ENCODE measurements at regions not wholly inside any gene's neighbourhood (a gene's known extent, or its start where the extent isn't known, plus 50 kb on each side); places are given as distances from the start of the nearest gene placed in this dataset.

DNA sequence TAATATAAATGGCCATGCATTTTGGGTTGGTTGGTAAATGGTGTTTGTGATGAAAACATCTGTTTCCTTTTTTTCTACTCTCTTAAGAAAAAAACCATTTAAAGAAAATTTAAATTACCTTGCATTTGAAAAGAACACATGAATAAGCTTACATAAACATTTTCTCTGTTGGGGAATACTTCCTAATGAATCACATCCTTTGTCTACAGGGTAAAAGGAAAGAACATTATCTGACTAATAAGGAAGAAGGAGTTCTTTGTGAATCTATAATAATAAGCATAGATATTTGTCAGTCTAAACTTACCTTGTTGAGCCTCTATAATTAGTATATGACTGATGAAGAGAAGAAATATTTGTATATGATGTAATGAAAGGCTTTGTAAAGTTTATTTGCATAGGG is 254.1 kb upstream of the ZNF717 start (continued):
- TF ChIP-seq, protein P1, sequence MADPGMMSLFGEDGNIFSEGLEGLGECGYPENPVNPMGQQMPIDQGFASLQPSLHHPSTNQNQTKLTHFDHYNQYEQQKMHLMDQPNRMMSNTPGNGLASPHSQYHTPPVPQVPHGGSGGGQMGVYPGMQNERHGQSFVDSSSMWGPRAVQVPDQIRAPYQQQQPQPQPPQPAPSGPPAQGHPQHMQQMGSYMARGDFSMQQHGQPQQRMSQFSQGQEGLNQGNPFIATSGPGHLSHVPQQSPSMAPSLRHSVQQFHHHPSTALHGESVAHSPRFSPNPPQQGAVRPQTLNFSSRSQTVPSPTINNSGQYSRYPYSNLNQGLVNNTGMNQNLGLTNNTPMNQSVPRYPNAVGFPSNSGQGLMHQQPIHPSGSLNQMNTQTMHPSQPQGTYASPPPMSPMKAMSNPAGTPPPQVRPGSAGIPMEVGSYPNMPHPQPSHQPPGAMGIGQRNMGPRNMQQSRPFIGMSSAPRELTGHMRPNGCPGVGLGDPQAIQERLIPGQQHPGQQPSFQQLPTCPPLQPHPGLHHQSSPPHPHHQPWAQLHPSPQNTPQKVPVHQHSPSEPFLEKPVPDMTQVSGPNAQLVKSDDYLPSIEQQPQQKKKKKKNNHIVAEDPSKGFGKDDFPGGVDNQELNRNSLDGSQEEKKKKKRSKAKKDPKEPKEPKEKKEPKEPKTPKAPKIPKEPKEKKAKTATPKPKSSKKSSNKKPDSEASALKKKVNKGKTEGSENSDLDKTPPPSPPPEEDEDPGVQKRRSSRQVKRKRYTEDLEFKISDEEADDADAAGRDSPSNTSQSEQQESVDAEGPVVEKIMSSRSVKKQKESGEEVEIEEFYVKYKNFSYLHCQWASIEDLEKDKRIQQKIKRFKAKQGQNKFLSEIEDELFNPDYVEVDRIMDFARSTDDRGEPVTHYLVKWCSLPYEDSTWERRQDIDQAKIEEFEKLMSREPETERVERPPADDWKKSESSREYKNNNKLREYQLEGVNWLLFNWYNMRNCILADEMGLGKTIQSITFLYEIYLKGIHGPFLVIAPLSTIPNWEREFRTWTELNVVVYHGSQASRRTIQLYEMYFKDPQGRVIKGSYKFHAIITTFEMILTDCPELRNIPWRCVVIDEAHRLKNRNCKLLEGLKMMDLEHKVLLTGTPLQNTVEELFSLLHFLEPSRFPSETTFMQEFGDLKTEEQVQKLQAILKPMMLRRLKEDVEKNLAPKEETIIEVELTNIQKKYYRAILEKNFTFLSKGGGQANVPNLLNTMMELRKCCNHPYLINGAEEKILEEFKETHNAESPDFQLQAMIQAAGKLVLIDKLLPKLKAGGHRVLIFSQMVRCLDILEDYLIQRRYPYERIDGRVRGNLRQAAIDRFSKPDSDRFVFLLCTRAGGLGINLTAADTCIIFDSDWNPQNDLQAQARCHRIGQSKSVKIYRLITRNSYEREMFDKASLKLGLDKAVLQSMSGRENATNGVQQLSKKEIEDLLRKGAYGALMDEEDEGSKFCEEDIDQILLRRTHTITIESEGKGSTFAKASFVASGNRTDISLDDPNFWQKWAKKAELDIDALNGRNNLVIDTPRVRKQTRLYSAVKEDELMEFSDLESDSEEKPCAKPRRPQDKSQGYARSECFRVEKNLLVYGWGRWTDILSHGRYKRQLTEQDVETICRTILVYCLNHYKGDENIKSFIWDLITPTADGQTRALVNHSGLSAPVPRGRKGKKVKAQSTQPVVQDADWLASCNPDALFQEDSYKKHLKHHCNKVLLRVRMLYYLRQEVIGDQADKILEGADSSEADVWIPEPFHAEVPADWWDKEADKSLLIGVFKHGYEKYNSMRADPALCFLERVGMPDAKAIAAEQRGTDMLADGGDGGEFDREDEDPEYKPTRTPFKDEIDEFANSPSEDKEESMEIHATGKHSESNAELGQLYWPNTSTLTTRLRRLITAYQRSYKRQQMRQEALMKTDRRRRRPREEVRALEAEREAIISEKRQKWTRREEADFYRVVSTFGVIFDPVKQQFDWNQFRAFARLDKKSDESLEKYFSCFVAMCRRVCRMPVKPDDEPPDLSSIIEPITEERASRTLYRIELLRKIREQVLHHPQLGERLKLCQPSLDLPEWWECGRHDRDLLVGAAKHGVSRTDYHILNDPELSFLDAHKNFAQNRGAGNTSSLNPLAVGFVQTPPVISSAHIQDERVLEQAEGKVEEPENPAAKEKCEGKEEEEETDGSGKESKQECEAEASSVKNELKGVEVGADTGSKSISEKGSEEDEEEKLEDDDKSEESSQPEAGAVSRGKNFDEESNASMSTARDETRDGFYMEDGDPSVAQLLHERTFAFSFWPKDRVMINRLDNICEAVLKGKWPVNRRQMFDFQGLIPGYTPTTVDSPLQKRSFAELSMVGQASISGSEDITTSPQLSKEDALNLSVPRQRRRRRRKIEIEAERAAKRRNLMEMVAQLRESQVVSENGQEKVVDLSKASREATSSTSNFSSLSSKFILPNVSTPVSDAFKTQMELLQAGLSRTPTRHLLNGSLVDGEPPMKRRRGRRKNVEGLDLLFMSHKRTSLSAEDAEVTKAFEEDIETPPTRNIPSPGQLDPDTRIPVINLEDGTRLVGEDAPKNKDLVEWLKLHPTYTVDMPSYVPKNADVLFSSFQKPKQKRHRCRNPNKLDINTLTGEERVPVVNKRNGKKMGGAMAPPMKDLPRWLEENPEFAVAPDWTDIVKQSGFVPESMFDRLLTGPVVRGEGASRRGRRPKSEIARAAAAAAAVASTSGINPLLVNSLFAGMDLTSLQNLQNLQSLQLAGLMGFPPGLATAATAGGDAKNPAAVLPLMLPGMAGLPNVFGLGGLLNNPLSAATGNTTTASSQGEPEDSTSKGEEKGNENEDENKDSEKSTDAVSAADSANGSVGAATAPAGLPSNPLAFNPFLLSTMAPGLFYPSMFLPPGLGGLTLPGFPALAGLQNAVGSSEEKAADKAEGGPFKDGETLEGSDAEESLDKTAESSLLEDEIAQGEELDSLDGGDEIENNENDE (IDR thresholded peaks at IDR 0.05; ENCODE audit: insufficient replicate concordance, low read length) = peak; percentile 78
- no peak for TF ChIP-seq TCF12 (IDR thresholded peaks at IDR 0.05; ENCODE audit: low read depth, low read length)

Measured in H1 (cell line).